HTR-8/SVneo (cell line): ENCODE measurements at regions not wholly inside any gene's neighbourhood (a gene's known extent, or its start where the extent isn't known, plus 50 kb on each side); places are given as distances from the start of the nearest gene placed in this dataset.
A peak's percentile ranks its signal among the peaks of the same experiment; 100 is the strongest.

Source experiments
- DNase-seq: peaks from one replicate; pipeline ENCODE4 v3.0.0; 2011; ENCODE audit warnings: low spot score, mixed read lengths; ENCODE audit not compliant: insufficient read length
- FAIRE-seq: peaks from 2 replicates; lab custom pipeline; 2011; peaks lifted over from hg19 to GRCh38; lab: Jason Lieb, UNC

DNA sequence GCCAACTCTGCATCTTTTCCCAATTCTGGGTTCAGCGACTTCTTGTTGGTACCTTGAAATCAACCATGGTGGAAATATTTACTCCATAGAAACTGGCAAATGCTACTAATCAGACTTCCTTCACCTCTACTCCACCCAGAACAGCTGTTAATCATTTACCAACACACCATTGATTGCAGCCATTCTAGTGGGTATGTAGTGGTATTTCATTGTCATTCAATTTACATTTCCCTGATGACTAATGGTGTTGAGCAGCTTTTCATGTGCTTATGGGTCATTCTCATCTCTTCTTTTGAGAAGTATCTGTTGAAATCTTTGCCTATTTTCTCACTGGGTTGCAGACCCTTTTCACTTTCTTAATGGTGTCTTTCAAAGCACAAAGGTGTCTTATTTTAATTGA is 122.4 kb upstream of the MSX2 start:
- DNase-seq, result no peak

DNA sequence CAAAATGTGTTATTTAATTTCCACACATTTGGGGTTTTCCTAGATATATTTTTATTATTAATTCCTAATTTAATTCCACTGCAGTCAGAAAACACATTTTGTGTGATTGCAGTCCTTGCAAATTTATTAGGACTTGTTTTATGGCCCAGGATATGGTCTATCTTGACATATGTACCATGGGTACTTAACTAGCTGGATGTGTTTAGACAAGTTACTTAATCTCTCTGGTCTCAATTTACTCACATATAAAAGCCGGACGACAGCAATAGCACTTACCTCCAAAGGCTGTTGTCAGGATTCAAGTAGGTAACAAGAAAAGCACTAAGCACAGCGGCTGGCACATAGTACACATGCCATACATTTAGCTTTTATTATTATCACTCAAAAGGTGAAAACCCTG is 118.2 kb upstream of the MSX2 start:
- FAIRE-seq, result no peak

More for the DNA sequence above, 122.4 kb upstream of the MSX2 start:
- FAIRE-seq, result no peak

GRCh38 chr5:174606646-174607045 is 117.7 kb upstream of the MSX2 start:
- FAIRE-seq, result no peak

More for the DNA sequence above, 118.2 kb upstream of the MSX2 start:
- DNase-seq, result no peak

DNA sequence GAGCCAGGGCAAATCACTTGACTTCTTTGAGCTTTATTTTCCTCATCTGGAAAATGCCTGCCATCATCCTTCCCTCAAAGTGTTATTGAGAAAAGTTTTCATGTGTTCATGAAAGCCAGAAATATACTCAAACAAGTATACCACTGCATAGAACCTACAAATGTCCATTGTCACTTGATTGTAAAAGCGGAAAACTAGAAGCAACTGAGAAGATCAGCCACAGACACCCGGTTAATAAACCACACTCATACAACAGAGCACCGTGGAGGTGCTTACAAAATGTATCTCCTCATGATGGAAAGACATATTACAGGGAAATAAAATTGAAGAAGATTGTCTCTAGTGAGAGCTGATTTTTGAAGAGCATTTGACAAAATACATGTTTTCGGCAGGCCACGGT is 117.2 kb upstream of the MSX2 start:
- no peak for FAIRE-seq

More at GRCh38 chr5:174606646-174607045, 117.7 kb upstream of the MSX2 start:
- no peak for DNase-seq

GRCh38 chr5:174607916-174608315 is 116.5 kb upstream of the MSX2 start:
- FAIRE-seq (no peak), DNase-seq (no peak)

More for the DNA sequence above, 117.2 kb upstream of the MSX2 start:
- DNase-seq, result no peak

- FAIRE-seq (no peak), DNase-seq (peak; percentile 28)
These were observed 115.7 kb upstream of the MSX2 start for GRCh38 chr5:174608631-174609097.

- DNase-seq, result no peak
- no peak for FAIRE-seq
These were observed 115.3 kb upstream of the MSX2 start for GRCh38 chr5:174609116-174609515.

- FAIRE-seq (no peak), DNase-seq (peak; percentile 30)
These were observed 113.4 kb upstream of the MSX2 start for GRCh38 chr5:174610968-174611367.

DNA sequence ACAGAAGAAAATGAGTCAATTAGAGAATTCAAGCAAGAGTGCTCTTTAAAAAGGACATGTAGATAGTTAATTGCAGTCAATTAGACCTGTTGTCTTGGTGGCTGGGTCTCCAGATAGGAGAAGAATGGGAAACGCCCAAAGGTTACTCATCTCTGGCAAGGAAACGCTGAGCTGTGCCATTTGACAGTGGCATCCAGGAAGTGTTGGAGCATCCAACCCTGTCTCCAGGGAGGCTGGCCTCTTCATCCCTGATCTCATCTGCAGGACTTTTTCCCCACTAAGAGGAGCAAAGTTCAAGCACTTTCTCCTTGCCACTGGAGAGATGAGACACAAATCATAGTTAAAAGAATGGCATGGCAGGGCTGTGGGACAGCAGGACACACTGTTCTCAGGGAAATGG is 111.7 kb upstream of the MSX2 start:
- DNase-seq, result no peak
- no peak for FAIRE-seq

DNA sequence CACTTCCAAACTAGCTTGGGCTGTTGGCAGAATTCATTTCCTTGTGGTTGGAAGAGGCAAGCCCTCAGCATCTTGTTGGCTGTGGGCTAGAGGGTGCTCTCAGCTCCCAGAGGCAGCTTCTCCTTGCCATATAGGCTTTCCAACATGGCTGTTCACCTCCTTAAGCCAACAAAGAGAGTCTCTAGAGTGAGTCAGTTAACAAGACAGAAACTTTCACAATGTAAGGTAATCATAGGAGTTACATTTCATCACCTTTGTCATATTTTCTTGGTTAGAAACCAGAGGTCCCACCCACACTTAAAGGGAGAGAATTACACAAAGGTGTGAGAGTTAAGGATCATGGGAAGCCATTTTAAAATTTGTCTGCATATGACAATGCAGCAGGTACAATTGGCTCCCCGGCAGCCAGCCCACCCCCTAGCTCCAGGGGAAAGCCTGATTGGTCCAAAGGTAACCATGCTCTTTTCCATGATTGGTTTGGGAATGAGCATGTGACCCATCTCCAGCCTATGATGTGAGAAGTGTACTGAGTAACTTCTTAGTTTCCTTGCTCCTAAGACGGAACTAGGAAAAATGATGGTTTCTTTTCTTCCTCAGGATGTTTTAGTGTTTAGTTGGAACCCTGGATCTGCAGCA is 109.8 kb upstream of the MSX2 start:
- DNase-seq (no peak), FAIRE-seq (no peak)

DNA sequence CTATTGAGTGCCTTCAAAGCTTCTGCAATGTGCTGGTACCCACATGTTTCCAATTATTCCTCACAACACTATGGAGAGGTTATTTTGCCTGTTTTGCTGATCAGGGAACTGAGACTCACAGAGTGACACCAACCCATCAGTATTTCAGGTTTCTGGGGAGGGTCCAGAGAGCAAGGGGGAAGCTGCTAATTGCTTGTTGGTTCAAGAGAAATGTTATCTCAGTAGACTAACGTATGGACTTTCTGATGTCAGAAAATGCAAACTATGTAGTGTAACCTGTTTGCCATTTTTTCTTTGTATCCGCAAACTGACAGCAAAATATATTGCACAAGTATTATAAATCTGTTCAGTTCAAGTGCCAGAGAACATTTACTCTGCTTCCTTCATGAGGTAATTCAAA is 108.3 kb upstream of the MSX2 start:
- no peak for DNase-seq
- FAIRE-seq, result no peak

DNA sequence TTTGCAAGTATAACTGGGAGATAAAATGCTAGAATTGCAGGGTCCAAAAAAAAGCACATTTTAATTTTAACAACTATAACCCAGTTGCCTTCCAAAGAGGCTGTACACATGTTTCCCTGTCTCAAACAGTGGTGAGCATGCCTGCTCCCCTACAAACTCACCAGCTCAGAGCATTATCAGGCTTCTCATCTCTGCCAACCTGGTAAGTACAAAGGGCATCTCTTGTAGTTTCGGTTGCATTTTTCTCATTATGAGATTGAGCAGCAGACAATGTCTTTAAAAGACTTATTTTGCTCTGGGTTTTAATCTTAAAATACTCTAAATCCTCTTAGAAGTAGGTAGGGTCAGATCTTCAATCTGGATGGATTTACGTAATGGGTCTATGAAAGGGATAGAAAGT is 107.1 kb upstream of the MSX2 start:
- FAIRE-seq (no peak), DNase-seq (no peak)

DNA sequence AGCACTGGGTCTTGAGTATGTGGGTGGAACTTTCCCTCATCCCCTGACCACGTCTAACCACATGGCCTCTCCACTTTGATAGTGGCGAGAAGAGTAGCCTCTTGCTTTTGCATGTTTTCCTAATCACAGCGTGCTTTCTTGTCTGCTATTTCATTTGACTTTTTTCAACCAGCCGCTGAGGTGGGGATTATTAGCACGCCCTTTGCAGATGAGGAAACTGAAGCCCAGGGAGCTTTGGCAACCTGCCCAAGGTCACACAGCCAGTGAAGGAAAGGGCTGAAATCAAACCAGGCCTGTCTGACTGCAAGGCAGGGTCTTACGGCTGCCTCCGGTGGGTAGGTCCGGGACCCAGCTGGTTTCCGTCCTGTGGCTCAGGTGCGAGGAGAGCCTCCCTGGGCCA is 106.5 kb upstream of the MSX2 start:
- FAIRE-seq (no peak), DNase-seq (no peak)

- FAIRE-seq (no peak), DNase-seq (no peak)
These were observed 105.8 kb upstream of the MSX2 start for GRCh38 chr5:174618589-174618988.

DNA sequence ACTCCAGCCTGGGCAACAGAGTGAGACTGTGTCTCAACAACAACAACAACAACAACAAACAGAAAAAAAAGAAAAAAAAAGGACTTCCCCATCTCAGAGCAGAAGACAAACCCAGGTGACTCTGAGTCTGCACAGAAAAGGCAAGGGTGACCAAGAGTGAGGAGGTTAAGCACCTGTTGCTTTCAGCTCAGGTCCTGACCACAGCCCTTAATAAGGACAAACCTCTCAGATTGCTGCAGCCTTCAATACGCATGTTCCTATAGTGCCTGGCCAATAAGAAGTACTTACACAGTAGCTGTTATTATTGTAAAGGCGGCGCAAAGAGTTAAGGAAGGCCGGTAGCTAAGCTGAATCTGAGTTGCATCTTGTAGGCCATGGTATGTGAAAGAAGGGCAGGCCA is 102.3 kb upstream of the MSX2 start:
- no peak for DNase-seq
- FAIRE-seq, result no peak

GRCh38 chr5:174623018-174623417 is 101.4 kb upstream of the MSX2 start:
- FAIRE-seq, result no peak

DNA sequence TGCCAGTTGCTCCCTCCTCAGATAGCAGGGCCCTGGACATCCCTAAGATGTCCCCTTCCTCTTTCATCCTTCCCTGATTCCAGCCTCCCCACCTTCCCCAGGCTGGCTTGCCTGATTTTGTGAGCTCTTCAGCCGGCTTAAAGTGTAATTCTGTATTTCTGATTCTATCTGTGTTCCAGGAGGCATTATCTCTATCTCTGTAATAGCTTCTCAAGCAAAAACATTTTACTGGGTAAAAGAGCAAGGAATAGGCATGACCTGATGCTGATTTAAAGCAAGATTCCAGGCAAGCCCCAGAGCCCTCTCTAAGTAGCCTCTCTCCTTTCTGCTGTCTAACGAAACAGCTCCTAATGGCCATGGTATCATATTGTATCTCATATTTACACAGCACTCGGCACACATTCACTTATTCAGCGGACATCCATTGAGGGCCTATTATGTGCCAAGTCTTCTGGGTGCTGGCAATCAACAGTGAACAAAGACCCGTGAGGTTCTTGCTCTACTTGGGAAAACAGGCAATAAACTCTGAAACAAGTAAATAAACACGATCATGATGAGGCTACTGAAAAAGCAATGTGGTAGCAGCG is 100.9 kb upstream of the MSX2 start:
- FAIRE-seq (no peak), DNase-seq (no peak)

More at GRCh38 chr5:174623018-174623417, 101.4 kb upstream of the MSX2 start:
- no peak for DNase-seq

DNA sequence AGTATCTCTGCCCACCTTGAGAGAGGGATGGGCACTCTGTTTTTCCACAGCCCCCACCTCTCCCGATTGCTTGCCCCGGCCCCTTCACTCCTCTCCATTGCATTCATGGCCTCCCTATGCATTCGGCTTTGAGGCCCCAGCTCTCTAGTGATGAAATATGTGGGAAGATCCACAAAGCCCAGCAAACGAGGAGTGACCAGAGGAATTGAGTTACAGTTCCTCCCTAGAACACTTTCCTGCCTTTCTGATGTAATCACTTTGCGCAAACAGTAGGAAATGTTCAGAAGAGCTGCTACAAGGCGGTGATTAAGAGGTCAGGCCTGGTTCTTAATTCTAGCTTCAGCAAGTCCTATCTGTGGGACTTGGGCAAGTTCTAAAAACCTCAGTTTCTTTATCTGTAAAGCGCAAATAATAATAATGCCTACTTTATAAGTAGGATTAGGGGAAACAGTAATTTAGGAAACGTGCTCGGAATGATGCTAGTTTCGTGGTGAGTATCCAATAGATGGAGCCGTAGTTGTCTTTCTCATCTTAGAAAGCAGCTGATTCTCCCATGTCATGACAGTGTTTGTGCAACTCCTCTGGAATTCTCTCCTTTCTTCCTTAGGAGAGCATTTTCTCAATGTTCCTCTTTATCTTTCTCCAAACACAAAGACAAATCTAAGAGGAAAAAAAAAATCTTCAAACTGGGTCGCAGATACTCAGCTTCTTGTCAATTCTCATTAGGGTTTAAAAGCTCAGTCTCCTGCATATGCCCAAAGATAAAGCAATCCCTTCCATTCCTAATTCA is 99.5 kb upstream of the MSX2 start:
- no peak for DNase-seq
- no peak for FAIRE-seq

DNA sequence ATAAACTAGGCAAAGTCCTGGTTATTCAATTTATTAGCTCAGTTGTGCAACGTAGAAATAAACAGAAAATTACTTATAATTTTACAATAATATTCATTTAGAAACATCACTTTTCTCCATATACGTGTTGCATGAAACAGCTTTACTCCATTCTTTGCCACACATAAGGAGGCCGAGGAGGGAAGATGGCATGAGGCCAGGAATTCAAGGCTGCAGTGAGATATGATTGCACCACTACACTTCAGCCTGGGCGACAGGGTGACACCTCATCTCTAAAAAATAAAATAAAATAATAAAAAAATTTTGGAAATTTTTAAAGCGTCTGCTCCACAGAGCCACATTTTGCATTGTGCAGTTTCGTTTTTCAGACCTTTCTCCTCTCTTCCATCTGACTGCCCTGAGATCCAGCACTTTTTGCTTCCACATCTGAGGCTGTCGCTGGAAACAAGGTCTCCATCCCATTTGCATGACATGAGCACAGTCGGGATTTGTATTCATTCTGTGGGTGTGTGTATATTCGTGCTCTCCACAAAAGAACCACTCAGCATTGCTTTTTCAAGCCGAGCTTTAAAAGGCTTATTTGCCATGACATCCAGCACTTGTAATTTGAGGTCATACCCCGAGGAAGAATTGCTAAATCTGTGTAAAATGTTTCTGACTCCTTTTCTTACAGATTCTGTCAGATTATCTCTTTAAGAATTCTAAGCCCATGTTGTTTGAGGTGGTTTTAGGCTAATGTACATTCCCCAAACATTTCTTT is 98.6 kb upstream of the MSX2 start:
- DNase-seq (no peak), FAIRE-seq (no peak)

- DNase-seq (no peak), FAIRE-seq (no peak)
These were observed 97.9 kb upstream of the MSX2 start for GRCh38 chr5:174626369-174626920.
